Endodermal cell (in vitro differentiated cells): ENCODE measurements at regions not wholly inside any gene's neighbourhood (a gene's known extent, or its start where the extent isn't known, plus 50 kb on each side); places are given as distances from the start of the nearest gene placed in this dataset.

Experiments
- DNase-seq: peaks from one replicate; pipeline ENCODE4 v3.0.0-alpha.2; 2017
- H3K27ac ChIP-seq: 2 replicates; pipeline ENCODE4 v1.5.1; 2013; ENCODE audit warnings: mild to moderate bottlenecking, low read depth, low read length, moderate library complexity
- H3K27me3 ChIP-seq: 2 replicates; pipeline ENCODE4 v1.6.1; 2013; ENCODE audit warnings: mild to moderate bottlenecking, low read length, moderate library complexity; ENCODE audit not compliant: insufficient read depth, control insufficient read depth, poor library complexity, severe bottlenecking
- H3K36me3 ChIP-seq: 2 replicates; pipeline ENCODE4 v1.7.0; 2013; ENCODE audit warnings: mild to moderate bottlenecking, low read length, moderate library complexity; ENCODE audit not compliant: control insufficient read depth, insufficient read depth
- H3K4me1 ChIP-seq: one replicate; pipeline ENCODE4 v1.7.0; 2013; ENCODE audit warnings: low read length; ENCODE audit not compliant: control insufficient read depth, insufficient read depth
- H3K4me3 ChIP-seq: 2 replicates; pipeline ENCODE4 v1.5.1; 2013; ENCODE audit warnings: mild to moderate bottlenecking, low read length, moderate library complexity
- H3K9ac ChIP-seq: 2 replicates; pipeline ENCODE4 v1.6.1; 2013; ENCODE audit warnings: mild to moderate bottlenecking, low read length, moderate library complexity; ENCODE audit not compliant: poor library complexity, severe bottlenecking; ENCODE audit errors: extremely low read depth
- H3K9me3 ChIP-seq: 2 replicates; pipeline ENCODE4 v1.6.1; 2013; ENCODE audit warnings: mild to moderate bottlenecking, low read length, moderate library complexity; ENCODE audit not compliant: control insufficient read depth
- H3K27ac Mint-ChIP-seq: 2 replicates; pipeline ENCODE4 v1.8.0; 2020; ENCODE audit warnings: mixed read lengths
- H3K27me3 Mint-ChIP-seq: 2 replicates; pipeline ENCODE4 v1.8.0; 2021; ENCODE audit warnings: mild to moderate bottlenecking, mixed read lengths; ENCODE audit not compliant: insufficient read depth
- H3K36me3 Mint-ChIP-seq: 2 replicates; pipeline ENCODE4 v1.8.0; 2020; ENCODE audit warnings: low read depth, mixed read lengths
- H3K4me1 Mint-ChIP-seq: 2 replicates; pipeline ENCODE4 v1.8.0; 2020; ENCODE audit warnings: mixed read lengths
- H3K4me3 Mint-ChIP-seq: 2 replicates; pipeline ENCODE4 v1.8.0; 2020; ENCODE audit warnings: mild to moderate bottlenecking, moderate library complexity, mixed read lengths
- H3K9me3 Mint-ChIP-seq: 2 replicates; pipeline ENCODE4 v1.8.0; 2020; ENCODE audit warnings: mild to moderate bottlenecking, mixed read lengths
- WGBS, 2 experiments: methylation state at CpG; one replicate each; pipeline versions ENCODE4 v1.1.5 to v1.1.7; 2013; ENCODE audit warnings: missing lambda C conversion rate in 2 of 2, mixed read lengths in 1 of 2; ENCODE audit not compliant: insufficient coverage in 1 of 2, insufficient read length in 1 of 2; 5-methylcytosine and 5-hydroxymethylcytosine counted together
- TF ChIP-seq, protein P1 (sequence below): fragments of 200-600 bp; sonication (generic); conservative IDR thresholded peaks from 2 replicates; pipeline ENCODE4 v1.5.0; 2021; ENCODE audit warnings: antibody characterized with exemption, mild to moderate bottlenecking

- H3K4me3 Mint-ChIP-seq, result no peak overlapping the region
- Histone ChIP-seq H3K9ac (no peak overlapping the region), H3K9me3 (no peaks in the 10 kb centered on the region), H3K27me3 (no peaks in the 10 kb centered on the region), H3K4me3 (no peak overlapping the region), H3K4me1 (no peaks in the 10 kb centered on the region), H3K27ac (no peak overlapping the region), H3K36me3 (no peaks in the 10 kb centered on the region)
- H3K27me3 Mint-ChIP-seq, result peaks cover 2% of the 10 kb centered on the region
- DNase-seq, result no peak
- H3K36me3 Mint-ChIP-seq, result peaks cover 15% of the 10 kb centered on the region
- TF ChIP-seq, protein P1, sequence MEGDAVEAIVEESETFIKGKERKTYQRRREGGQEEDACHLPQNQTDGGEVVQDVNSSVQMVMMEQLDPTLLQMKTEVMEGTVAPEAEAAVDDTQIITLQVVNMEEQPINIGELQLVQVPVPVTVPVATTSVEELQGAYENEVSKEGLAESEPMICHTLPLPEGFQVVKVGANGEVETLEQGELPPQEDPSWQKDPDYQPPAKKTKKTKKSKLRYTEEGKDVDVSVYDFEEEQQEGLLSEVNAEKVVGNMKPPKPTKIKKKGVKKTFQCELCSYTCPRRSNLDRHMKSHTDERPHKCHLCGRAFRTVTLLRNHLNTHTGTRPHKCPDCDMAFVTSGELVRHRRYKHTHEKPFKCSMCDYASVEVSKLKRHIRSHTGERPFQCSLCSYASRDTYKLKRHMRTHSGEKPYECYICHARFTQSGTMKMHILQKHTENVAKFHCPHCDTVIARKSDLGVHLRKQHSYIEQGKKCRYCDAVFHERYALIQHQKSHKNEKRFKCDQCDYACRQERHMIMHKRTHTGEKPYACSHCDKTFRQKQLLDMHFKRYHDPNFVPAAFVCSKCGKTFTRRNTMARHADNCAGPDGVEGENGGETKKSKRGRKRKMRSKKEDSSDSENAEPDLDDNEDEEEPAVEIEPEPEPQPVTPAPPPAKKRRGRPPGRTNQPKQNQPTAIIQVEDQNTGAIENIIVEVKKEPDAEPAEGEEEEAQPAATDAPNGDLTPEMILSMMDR, result no peak
- H3K27ac Mint-ChIP-seq, result no peak overlapping the region
- peaks cover 12% of the 10 kb centered on the region for H3K9me3 Mint-ChIP-seq
- H3K4me1 Mint-ChIP-seq, result no peaks in the 10 kb centered on the region
Observed at GRCh38 chr18:55839343-55839742, 251.4 kb upstream of the TCF4 start.

- peaks cover 12% of the 10 kb centered on the region for H3K9me3 Mint-ChIP-seq
- Histone ChIP-seq H3K4me1 (no peaks in the 10 kb centered on the region), H3K27ac (no peak overlapping the region), H3K9me3 (no peaks in the 10 kb centered on the region), H3K4me3 (no peak overlapping the region), H3K27me3 (no peaks in the 10 kb centered on the region), H3K9ac (no peak overlapping the region), H3K36me3 (no peaks in the 10 kb centered on the region)
- H3K36me3 Mint-ChIP-seq, result peaks cover 15% of the 10 kb centered on the region
- H3K27ac Mint-ChIP-seq, result no peak overlapping the region
- TF ChIP-seq, protein P1, result no peak
- H3K27me3 Mint-ChIP-seq, result no peaks in the 10 kb centered on the region
- WGBS, 2 experiments, result 87 to 96% methylated on average over 3 of the region's 3 CpGs
- H3K4me1 Mint-ChIP-seq, result no peaks in the 10 kb centered on the region
- H3K4me3 Mint-ChIP-seq, result no peak overlapping the region
- no peak for DNase-seq
Observed at GRCh38 chr18:55838841-55839240, 250.8 kb upstream of the TCF4 start.

- TF ChIP-seq, protein P1, result no peak
- no peak for DNase-seq
- H3K4me3 ChIP-seq, result no peak overlapping the region
- no peak overlapping the region for H3K9ac ChIP-seq
- no peak overlapping the region for H3K27ac ChIP-seq
- Mint-ChIP-seq H3K27ac (no peak overlapping the region), H3K27me3 (no peaks in the 10 kb centered on the region), H3K36me3 (peaks cover 15% of the 10 kb centered on the region), H3K4me1 (no peaks in the 10 kb centered on the region), H3K9me3 (peaks cover 12% of the 10 kb centered on the region), H3K4me3 (no peak overlapping the region)
- H3K4me1 ChIP-seq, result no peaks in the 10 kb centered on the region
- H3K9me3 ChIP-seq, result no peaks in the 10 kb centered on the region
- no peaks in the 10 kb centered on the region for H3K36me3 ChIP-seq
- WGBS, 2 experiments, result 90 to 91% methylated on average over 2 to 6 of the region's 6 CpGs
- H3K27me3 ChIP-seq, result no peaks in the 10 kb centered on the region
Observed at GRCh38 chr18:55838319-55838718, 250.3 kb upstream of the TCF4 start.
